ENCODE measurements at regions not wholly inside any gene's neighbourhood (a gene's known extent, or its start where the extent isn't known, plus 50 kb on each side); places are given as distances from the start of the nearest gene placed in this dataset.

DNA sequence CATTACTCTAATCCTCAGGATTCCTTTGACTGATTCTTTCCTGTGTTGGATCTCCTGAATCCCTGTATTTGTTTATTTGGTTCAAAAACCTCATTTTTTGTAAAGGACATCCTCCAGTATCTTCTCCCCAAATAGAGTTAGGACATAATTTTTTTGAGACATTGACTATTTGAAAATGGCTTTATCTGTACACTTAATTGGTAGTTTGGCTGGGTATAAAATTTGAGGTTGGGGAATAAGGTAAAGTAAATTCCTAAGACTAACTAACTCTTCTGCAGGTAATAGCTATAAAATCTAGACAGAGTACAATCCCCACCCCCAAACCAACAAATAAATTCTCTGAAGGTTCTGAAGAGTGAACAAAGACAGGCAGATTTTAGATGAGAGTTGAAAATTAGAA, 114.4 kb downstream of the CTTN start:
- H3K4me2 ChIP-seq (ENCODE audit: insufficient read depth, low read length): no peak overlapping the region
- no peak overlapping the region for H3K27ac ChIP-seq (ENCODE audit: low read length)
- TF ChIP-seq EZH2 (IDR thresholded peaks at IDR 0.05; ENCODE audit: borderline replicate concordance, low read depth, low read length, severe bottlenecking): no peak
- TF ChIP-seq, protein P1, sequence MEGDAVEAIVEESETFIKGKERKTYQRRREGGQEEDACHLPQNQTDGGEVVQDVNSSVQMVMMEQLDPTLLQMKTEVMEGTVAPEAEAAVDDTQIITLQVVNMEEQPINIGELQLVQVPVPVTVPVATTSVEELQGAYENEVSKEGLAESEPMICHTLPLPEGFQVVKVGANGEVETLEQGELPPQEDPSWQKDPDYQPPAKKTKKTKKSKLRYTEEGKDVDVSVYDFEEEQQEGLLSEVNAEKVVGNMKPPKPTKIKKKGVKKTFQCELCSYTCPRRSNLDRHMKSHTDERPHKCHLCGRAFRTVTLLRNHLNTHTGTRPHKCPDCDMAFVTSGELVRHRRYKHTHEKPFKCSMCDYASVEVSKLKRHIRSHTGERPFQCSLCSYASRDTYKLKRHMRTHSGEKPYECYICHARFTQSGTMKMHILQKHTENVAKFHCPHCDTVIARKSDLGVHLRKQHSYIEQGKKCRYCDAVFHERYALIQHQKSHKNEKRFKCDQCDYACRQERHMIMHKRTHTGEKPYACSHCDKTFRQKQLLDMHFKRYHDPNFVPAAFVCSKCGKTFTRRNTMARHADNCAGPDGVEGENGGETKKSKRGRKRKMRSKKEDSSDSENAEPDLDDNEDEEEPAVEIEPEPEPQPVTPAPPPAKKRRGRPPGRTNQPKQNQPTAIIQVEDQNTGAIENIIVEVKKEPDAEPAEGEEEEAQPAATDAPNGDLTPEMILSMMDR (IDR thresholded peaks at IDR 0.05; ENCODE audit: borderline replicate concordance, extremely low read depth, low read length, poor library complexity, severe bottlenecking): no peak
- no peak overlapping the region for H3K9ac ChIP-seq (ENCODE audit: low read depth, low read length)
- no peak overlapping the region for H3K4me3 ChIP-seq (ENCODE audit: low read depth in 1 of 2, low read length in 2 of 2)
- no peak overlapping the region for H2AFZ ChIP-seq (ENCODE audit: low read depth, low read length)
- H3K36me3 ChIP-seq (ENCODE audit: insufficient read depth, low read length): no peaks in the 10 kb centered on the region
- H3K4me1 ChIP-seq (ENCODE audit: insufficient read depth, low read length): no peaks in the 10 kb centered on the region
- no peaks in the 10 kb centered on the region for H4K20me1 ChIP-seq (ENCODE audit: insufficient read depth, low read length)
- ATAC-seq (ENCODE audit: insufficient read depth, low read depth) (no peak), DNase-seq (no peak)
- H3K9me3 ChIP-seq (ENCODE audit: insufficient read depth, low read length, severe bottlenecking): peaks cover 9% of the 10 kb centered on the region
- H3K27me3 ChIP-seq (ENCODE audit: insufficient read depth, low read length, poor library complexity): no peaks in the 10 kb centered on the region
- H3K79me2 ChIP-seq (ENCODE audit: insufficient read depth, low read length): no peaks in the 10 kb centered on the region

DNA sequence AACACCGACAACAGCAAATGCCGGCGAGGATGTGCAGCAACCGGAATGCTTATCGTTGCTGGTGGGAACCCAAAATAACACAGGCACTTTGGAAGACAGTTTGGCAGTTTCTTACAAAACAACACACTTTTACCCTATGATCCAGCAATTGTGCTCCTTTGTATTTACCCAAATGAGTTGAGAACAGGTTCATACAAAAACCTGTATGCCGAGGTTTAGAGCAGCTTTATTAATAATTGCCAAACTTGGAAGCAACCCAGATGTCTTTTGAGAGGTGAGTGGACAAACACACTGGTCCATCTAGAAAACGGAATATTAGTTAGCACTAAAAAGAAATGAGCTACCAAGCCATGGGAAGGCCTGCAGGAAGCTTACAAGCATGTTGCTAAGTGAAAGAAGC, 118.9 kb downstream of the CTTN start:
- no peaks in the 10 kb centered on the region for H3K79me2 ChIP-seq (ENCODE audit: insufficient read depth, low read length)
- TF ChIP-seq, protein P1 (IDR thresholded peaks at IDR 0.05; ENCODE audit: borderline replicate concordance, extremely low read depth, low read length, poor library complexity, severe bottlenecking): no peak
- TF ChIP-seq EZH2 (IDR thresholded peaks at IDR 0.05; ENCODE audit: borderline replicate concordance, low read depth, low read length, severe bottlenecking): no peak
- peaks cover 9% of the 10 kb centered on the region for H3K9me3 ChIP-seq (ENCODE audit: insufficient read depth, low read length, severe bottlenecking)

DNA sequence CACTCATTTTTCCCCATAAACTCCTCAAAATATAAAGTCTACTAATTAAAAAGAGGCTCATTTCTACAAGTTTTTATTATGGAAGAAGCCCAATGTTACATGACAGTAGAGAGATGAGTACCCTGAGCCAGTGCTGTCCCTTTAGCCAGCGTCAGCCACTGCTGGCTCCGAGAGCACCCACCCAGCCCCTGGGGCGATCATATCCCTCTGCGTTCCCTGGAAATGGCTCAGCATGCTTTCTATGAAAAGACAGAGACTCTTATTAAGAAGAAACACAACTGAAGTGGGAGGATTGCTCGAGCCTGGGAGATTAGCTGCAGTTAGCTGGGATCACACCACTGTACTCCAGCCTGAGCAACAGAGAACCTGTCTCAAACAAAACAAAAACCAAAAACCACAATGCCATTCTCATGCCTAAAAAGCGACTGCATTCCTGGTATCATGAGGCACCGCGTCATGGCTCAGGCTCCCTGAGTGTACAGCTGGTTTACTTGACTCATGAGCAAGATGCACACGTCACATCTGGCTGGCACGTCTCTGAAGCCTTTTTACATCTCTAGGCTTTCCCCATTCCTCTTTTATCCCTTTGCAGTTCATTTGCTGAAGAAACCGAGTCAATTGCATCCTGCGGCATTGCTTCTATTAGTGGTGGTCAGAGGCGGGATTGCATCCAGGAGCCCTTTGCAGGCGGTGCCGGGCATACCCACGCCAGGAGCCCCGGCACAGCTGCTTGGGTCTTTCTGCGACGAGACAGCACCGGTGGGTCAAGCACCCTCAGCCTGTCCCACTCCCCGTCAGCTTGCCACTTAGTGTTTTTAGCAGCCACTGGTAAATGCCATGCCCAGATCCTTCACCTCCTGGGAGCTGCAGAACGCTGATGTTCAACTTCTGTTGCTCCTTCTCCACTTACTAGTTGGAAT, 119.9 kb downstream of the CTTN start:
- H3K4me3 ChIP-seq (ENCODE audit: low read depth in 1 of 2, low read length in 2 of 2): no peak overlapping the region
- ATAC-seq (ENCODE audit: insufficient read depth, low read depth): no peak
- peaks cover under 1% of the 10 kb centered on the region for H3K9me3 ChIP-seq (ENCODE audit: insufficient read depth, low read length, severe bottlenecking)
- H2AFZ ChIP-seq (ENCODE audit: low read depth, low read length): no peak overlapping the region
- H3K9ac ChIP-seq (ENCODE audit: low read depth, low read length): no peak overlapping the region
- H3K79me2 ChIP-seq (ENCODE audit: insufficient read depth, low read length): no peaks in the 10 kb centered on the region
- H3K27me3 ChIP-seq (ENCODE audit: insufficient read depth, low read length, poor library complexity): peaks cover 12% of the 10 kb centered on the region
- no peaks in the 10 kb centered on the region for H3K36me3 ChIP-seq (ENCODE audit: insufficient read depth, low read length)
- no peak for DNase-seq
- no peaks in the 10 kb centered on the region for H3K4me1 ChIP-seq (ENCODE audit: insufficient read depth, low read length)
- TF ChIP-seq, protein P1 (IDR thresholded peaks at IDR 0.05; ENCODE audit: borderline replicate concordance, extremely low read depth, low read length, poor library complexity, severe bottlenecking): no peak
- TF ChIP-seq EZH2 (IDR thresholded peaks at IDR 0.05; ENCODE audit: borderline replicate concordance, low read depth, low read length, severe bottlenecking): no peak
- no peak overlapping the region for H3K27ac ChIP-seq (ENCODE audit: low read length)
- no peak overlapping the region for H3K4me2 ChIP-seq (ENCODE audit: insufficient read depth, low read length)
- H4K20me1 ChIP-seq (ENCODE audit: insufficient read depth, low read length): no peaks in the 10 kb centered on the region; the same call in 1 of the 2 replicates

More for the DNA sequence above, 118.9 kb downstream of the CTTN start:
- H3K27ac ChIP-seq (ENCODE audit: low read length): no peak overlapping the region
- no peak overlapping the region for H3K4me2 ChIP-seq (ENCODE audit: insufficient read depth, low read length)
- H3K4me3 ChIP-seq (ENCODE audit: low read depth in 1 of 2, low read length in 2 of 2): no peak overlapping the region
- DNase-seq: no peak
- ATAC-seq (ENCODE audit: insufficient read depth, low read depth): no peak
- no peaks in the 10 kb centered on the region for H3K4me1 ChIP-seq (ENCODE audit: insufficient read depth, low read length)
- H3K36me3 ChIP-seq (ENCODE audit: insufficient read depth, low read length): no peaks in the 10 kb centered on the region
- peaks cover 6% of the 10 kb centered on the region for H3K27me3 ChIP-seq (ENCODE audit: insufficient read depth, low read length, poor library complexity)
- no peak overlapping the region for H3K9ac ChIP-seq (ENCODE audit: low read depth, low read length)
- no peak overlapping the region for H2AFZ ChIP-seq (ENCODE audit: low read depth, low read length)
- H4K20me1 ChIP-seq (ENCODE audit: insufficient read depth, low read length): no peaks in the 10 kb centered on the region; the same call in 1 of the 2 replicates
